Lower leg skin (tissue), 3 donors: ENCODE measurements at regions not wholly inside any gene's neighbourhood (a gene's known extent, or its start where the extent isn't known, plus 50 kb on each side); places are given as distances from the start of the nearest gene placed in this dataset.

Experiments used
- CTCF ChIP-seq, 3 donors: fragments of 450-650 bp; IDR thresholded peaks; one replicate each; pipeline ENCODE4 v1.5.1; 2016; ENCODE audit warnings: antibody characterized with exemption in 3 of 3, mild to moderate bottlenecking in 3 of 3, moderate library complexity in 2 of 3
- POLR2A ChIP-seq, 2 donors: fragments of 450-650 bp; IDR thresholded peaks; one replicate each; pipeline ENCODE4 v1.6.1; 2016 to 2017; ENCODE audit warnings: antibody characterized with exemption in 2 of 2, mild to moderate bottlenecking in 1 of 2, moderate library complexity in 1 of 2

GRCh38 chr7:27419581-27420177 is 177.1 kb downstream of the EVX1 start:
- TF ChIP-seq CTCF (IDR thresholded peaks at IDR 0.05): no peak
- TF ChIP-seq POLR2A (IDR thresholded peaks at IDR 0.05): no peak
